Coronary artery (tissue), 2 donors: ENCODE measurements at regions not wholly inside any gene's neighbourhood (a gene's known extent, or its start where the extent isn't known, plus 50 kb on each side); places are given as distances from the start of the nearest gene placed in this dataset.

ENCODE experiments used
- DNase-seq: peaks from one replicate; pipeline ENCODE4 v3.0.0-alpha.2; 2017; ENCODE audit warnings: low spot score
- H3K27ac ChIP-seq, 2 donors: fragments of 200-600 bp; sonication (generic); one replicate each; pipeline ENCODE4 v1.5.1; 2016 to 2019
- H3K4me3 ChIP-seq: fragments of 200-600 bp; sonication (generic); 2 replicates; pipeline ENCODE4 v1.5.1; 2016; ENCODE audit warnings: mild to moderate bottlenecking, moderate library complexity
- CTCF ChIP-seq: fragments of 200-600 bp; sonication (generic); IDR thresholded peaks from one replicate; pipeline ENCODE4 v1.5.1; 2019; ENCODE audit warnings: antibody characterized with exemption

GRCh38 chr17:71111460-71111859 lies 942.1 kb downstream of the KCNJ2 start:
- no peak for DNase-seq
- no peak overlapping the region for H3K4me3 ChIP-seq
- no peak for TF ChIP-seq CTCF
- H3K27ac ChIP-seq: no peak overlapping the region

- Histone ChIP-seq H3K4me3 (no peak overlapping the region), H3K27ac (no peak overlapping the region)
- no peak for DNase-seq
- no peak for TF ChIP-seq CTCF
These were observed 942.6 kb downstream of the KCNJ2 start for GRCh38 chr17:71111934-71112333.

GRCh38 chr17:71113347-71113746 lies 944.0 kb downstream of the KCNJ2 start:
- DNase-seq: no peak
- Histone ChIP-seq H3K27ac (no peak overlapping the region), H3K4me3 (no peak overlapping the region)
- no peak for TF ChIP-seq CTCF

GRCh38 chr17:71114911-71115668 lies 945.8 kb downstream of the KCNJ2 start:
- Histone ChIP-seq H3K27ac (no peak overlapping the region), H3K4me3 (no peak overlapping the region)
- no peak for DNase-seq
- no peak for TF ChIP-seq CTCF

- DNase-seq: no peak
- no peak for TF ChIP-seq CTCF
- no peak overlapping the region for H3K27ac ChIP-seq
- H3K4me3 ChIP-seq: no peak overlapping the region
These were observed 946.3 kb downstream of the KCNJ2 start for GRCh38 chr17:71115669-71115972.

GRCh38 chr17:71117466-71117865 lies 948.1 kb downstream of the KCNJ2 start:
- Histone ChIP-seq H3K4me3 (no peak overlapping the region), H3K27ac (no peak overlapping the region)
- TF ChIP-seq CTCF: no peak
- no peak for DNase-seq

GRCh38 chr17:71118039-71118438 lies 948.7 kb downstream of the KCNJ2 start:
- Histone ChIP-seq H3K4me3 (no peak overlapping the region), H3K27ac (no peak overlapping the region)
- TF ChIP-seq CTCF: no peak
- no peak for DNase-seq
